Peyer's patch (tissue), 4 donors: ENCODE measurements at regions not wholly inside any gene's neighbourhood (a gene's known extent, or its start where the extent isn't known, plus 50 kb on each side); places are given as distances from the start of the nearest gene placed in this dataset.

Experiments used
- CTCF ChIP-seq, 6 experiments: fragments of 450-650 bp in 4 of 6; fragments of 200-600 bp in 2 of 6; sonication (generic) in 1 of 6; IDR thresholded peaks; one replicate each; pipeline ENCODE4 v1.5.1; 2017 to 2019; ENCODE audit warnings: antibody characterized with exemption in 6 of 6, mild to moderate bottlenecking in 3 of 6, moderate library complexity in 1 of 6
- POLR2A ChIP-seq, 2 donors: fragments of 450-650 bp; IDR thresholded peaks; one replicate each; pipeline ENCODE4 v1.5.1; 2017; ENCODE audit warnings: antibody characterized with exemption in 2 of 2, mild to moderate bottlenecking in 2 of 2, moderate library complexity in 2 of 2

GRCh38 chr13:69425235-69425634 lies 682.4 kb upstream of the ATXN8OS start:
- TF ChIP-seq CTCF (IDR thresholded peaks at IDR 0.05) (no peak), POLR2A (IDR thresholded peaks at IDR 0.05) (no peak)
